SU-DHL-6 (cell line): ENCODE measurements at regions not wholly inside any gene's neighbourhood (a gene's known extent, or its start where the extent isn't known, plus 50 kb on each side); places are given as distances from the start of the nearest gene placed in this dataset.

Experiments used
- H2AFZ ChIP-seq: fragments of 200-600 bp; sonication (generic); 2 replicates; pipeline ENCODE4 v1.6.1; 2014; ENCODE audit warnings: low read depth, mild to moderate bottlenecking, moderate library complexity, mixed read lengths, antibody characterized with exemption, low read length; ENCODE audit not compliant: severe bottlenecking
- H3F3A ChIP-seq: fragments of 200-600 bp; shearing (Covaris generic); 2 replicates; pipeline ENCODE4 v1.6.0; 2016; ENCODE audit warnings: antibody characterized with exemption, mild to moderate bottlenecking; ENCODE audit not compliant: insufficient read depth
- H3K27ac ChIP-seq: fragments of 200-600 bp; sonication (generic); 2 replicates; pipeline ENCODE4 v1.5.1; 2016; ENCODE audit warnings: low read depth, mild to moderate bottlenecking, low read length, moderate library complexity, mixed read lengths
- H3K27me3 ChIP-seq: fragments of 200-600 bp; sonication (generic), shearing (Covaris generic); 2 replicates; pipeline ENCODE4 v1.6.0; 2014; ENCODE audit warnings: mild to moderate bottlenecking, low read length
- H3K36me3 ChIP-seq: fragments of 200-600 bp; sonication (generic); 2 replicates; pipeline ENCODE4 v1.6.1; 2014; ENCODE audit warnings: mild to moderate bottlenecking, low read length, mixed read lengths
- H3K4me2 ChIP-seq: fragments of 300-600, 200-600 bp; shearing (Covaris generic), sonication (generic); 2 replicates; pipeline ENCODE4 v1.6.0; 2014; ENCODE audit warnings: low read length, low read depth, mild to moderate bottlenecking; ENCODE audit not compliant: poor library complexity, severe bottlenecking
- H3K4me3 ChIP-seq: fragments of 200-600 bp; sonication (generic); 2 replicates; pipeline ENCODE4 v1.5.1; 2014; ENCODE audit warnings: antibody characterized with exemption, low read length, mild to moderate bottlenecking, mixed read lengths; ENCODE audit not compliant: insufficient read depth, poor library complexity, severe bottlenecking
- H3K79me2 ChIP-seq: fragments of 200-600 bp; sonication (generic); 2 replicates; pipeline ENCODE4 v1.6.1; 2014; ENCODE audit warnings: mild to moderate bottlenecking, low read length, moderate library complexity; ENCODE audit not compliant: insufficient read depth
- H3K9ac ChIP-seq: fragments of 200-600 bp; sonication (generic); 2 replicates; pipeline ENCODE4 v1.7.0; 2014; ENCODE audit warnings: mild to moderate bottlenecking, low read length
- H3K9me2 ChIP-seq: fragments of 200-600 bp; sonication (generic); replicated peaks from 2 replicates; pipeline ENCODE4 v1.6.1; 2014; ENCODE audit warnings: low read length; ENCODE audit not compliant: insufficient read depth
- H3K9me3 ChIP-seq: fragments of 200-600 bp; sonication (generic); 2 replicates; pipeline ENCODE4 v1.6.1; 2014; ENCODE audit warnings: low read length, mixed read lengths; ENCODE audit not compliant: insufficient read depth
- H4K20me1 ChIP-seq: fragments of 200-600 bp; sonication (generic); 2 replicates; pipeline ENCODE4 v1.6.1; 2014; ENCODE audit warnings: low read depth, mild to moderate bottlenecking, antibody characterized with exemption, low read length, moderate library complexity, mixed read lengths
- CTCF ChIP-seq: fragments of 200-600 bp; sonication (generic); IDR thresholded peaks from one replicate; pipeline ENCODE4 v1.5.1; 2017; ENCODE audit warnings: antibody characterized with exemption, mild to moderate bottlenecking, low read length, moderate library complexity; ENCODE audit not compliant: insufficient read depth, poor library complexity, severe bottlenecking
- EZH2phosphoT487 ChIP-seq: fragments of 200-600 bp; sonication (generic), shearing (Covaris generic); conservative IDR thresholded peaks from 2 replicates; pipeline ENCODE4 v1.6.1; 2018; ENCODE audit warnings: mild to moderate bottlenecking, antibody characterized with exemption, low read length, moderate library complexity, mixed read lengths

- Histone ChIP-seq H3K27me3 (no peaks in the 10 kb centered on the region), H3K4me2 (no peak overlapping the region), H3K27ac (no peak overlapping the region), H4K20me1 (no peaks in the 10 kb centered on the region), H3K9me2 (no peaks in the 10 kb centered on the region; the same call in 1 of the 2 replicates), H2AFZ (no peak overlapping the region), H3K9me3 (no peaks in the 10 kb centered on the region; the same call in 1 of the 2 replicates), H3K4me3 (no peak overlapping the region), H3K79me2 (no peaks in the 10 kb centered on the region), H3K9ac (no peak overlapping the region), H3K36me3 (no peaks in the 10 kb centered on the region), H3F3A (no peaks in the 10 kb centered on the region)
- TF ChIP-seq EZH2phosphoT487 (no peak), CTCF (no peak)
Observed at GRCh38 chr9:10729213-10729612, 116.4 kb upstream of the PTPRD start.

DNA sequence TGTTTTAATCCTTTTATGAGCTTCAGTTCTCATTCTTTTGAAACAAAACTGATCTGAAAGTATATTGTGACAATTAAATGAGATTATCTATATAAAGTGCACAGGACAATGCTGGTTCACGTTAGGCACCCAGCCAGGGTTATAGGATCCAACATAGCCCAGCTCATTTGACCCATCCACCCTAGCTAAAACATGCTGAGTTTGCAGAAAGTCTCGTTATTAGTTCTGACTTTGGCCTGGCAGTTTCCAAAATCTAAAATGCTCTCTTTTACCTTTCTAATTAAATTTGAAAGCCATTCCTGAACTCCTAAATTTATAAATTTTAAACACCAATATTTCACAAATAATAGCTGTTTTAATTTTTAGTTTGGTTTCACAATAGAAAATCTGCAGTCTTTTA is 131.9 kb upstream of the PTPRD start:
- Histone ChIP-seq H3K9me3 (no peaks in the 10 kb centered on the region), H3K27me3 (no peaks in the 10 kb centered on the region), H3K9ac (no peak overlapping the region), H3K9me2 (no peaks in the 10 kb centered on the region), H3F3A (no peaks in the 10 kb centered on the region), H4K20me1 (no peaks in the 10 kb centered on the region), H2AFZ (no peak overlapping the region), H3K4me2 (no peak overlapping the region), H3K79me2 (no peaks in the 10 kb centered on the region), H3K4me3 (no peak overlapping the region), H3K27ac (no peak overlapping the region), H3K36me3 (no peaks in the 10 kb centered on the region)
- TF ChIP-seq CTCF (no peak), EZH2phosphoT487 (no peak)

DNA sequence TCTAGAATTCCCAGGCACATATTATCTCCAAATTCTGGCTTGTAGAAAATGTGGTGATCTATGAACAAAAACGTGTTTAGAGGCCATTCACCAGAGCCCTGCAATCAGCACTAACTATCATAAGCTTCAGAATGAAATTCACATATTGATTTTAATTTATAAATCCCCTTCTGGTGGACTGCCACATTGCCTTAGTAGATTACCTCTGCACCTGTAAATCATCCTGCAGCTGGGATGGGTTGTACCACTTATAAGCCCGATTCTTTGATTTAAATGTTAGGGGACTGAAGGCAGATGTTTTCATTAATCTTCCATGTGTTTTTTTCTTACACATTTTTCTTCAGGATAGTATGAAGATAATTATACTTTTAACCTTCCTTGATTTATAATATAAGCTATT is 140.7 kb upstream of the PTPRD start:
- Histone ChIP-seq H3K36me3 (no peaks in the 10 kb centered on the region), H3K79me2 (no peaks in the 10 kb centered on the region), H3K4me3 (no peak overlapping the region), H3K27ac (no peak overlapping the region), H4K20me1 (no peaks in the 10 kb centered on the region), H2AFZ (no peak overlapping the region), H3K9me2 (no peaks in the 10 kb centered on the region), H3K9ac (no peak overlapping the region), H3K9me3 (no peaks in the 10 kb centered on the region), H3K4me2 (no peak overlapping the region), H3F3A (no peaks in the 10 kb centered on the region), H3K27me3 (no peaks in the 10 kb centered on the region)
- TF ChIP-seq CTCF (no peak), EZH2phosphoT487 (no peak)
